ENCODE measurements at regions not wholly inside any gene's neighbourhood (a gene's known extent, or its start where the extent isn't known, plus 50 kb on each side); places are given as distances from the start of the nearest gene placed in this dataset.

DNA sequence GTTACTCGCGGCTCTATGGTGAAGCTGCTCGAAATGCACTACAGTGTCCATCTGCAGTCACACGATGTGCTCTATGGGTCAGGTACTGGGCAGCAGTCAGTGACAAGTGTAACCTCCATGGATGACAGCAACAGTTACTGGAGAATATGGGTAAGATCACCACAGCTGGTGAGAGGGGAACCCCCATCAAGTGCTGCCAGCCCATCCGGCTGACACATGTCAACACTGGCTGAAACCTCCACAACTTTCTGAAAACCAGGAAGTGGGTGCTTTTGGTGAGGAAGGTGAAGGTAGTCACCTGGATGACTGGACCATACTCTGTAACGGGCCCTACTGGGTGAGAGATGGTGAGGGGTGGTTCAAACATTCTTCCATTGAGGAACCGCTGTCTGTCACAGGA is 87.4 kb upstream of the C15orf39 start:
- no peak overlapping the region for H2AFZ ChIP-seq (ENCODE audit: low read depth, low read length)
- POLR2A ChIA-PET = no interaction called here
- no peak overlapping the region for H3K4me3 ChIP-seq (replicated peaks in 1 of 3; ENCODE audit: insufficient read depth in 1 of 3, low read depth in 1 of 3, low read length in 3 of 3)
- no peaks in the 10 kb centered on the region for H3K36me3 ChIP-seq (ENCODE audit: control insufficient read depth in 2 of 2, extremely low read depth in 1 of 2, insufficient read depth in 2 of 2, low read length in 2 of 2)
- H3K9me1 ChIP-seq (replicated peaks; ENCODE audit: control insufficient read depth, extremely low read depth, insufficient read depth, low read length) = no peaks in the 10 kb centered on the region
- intact Hi-C loops (cut with micrococcal nuclease) (no loop called here), dilution Hi-C loops (cut with MboI; ENCODE audit: extremely low pct_ligation_motif_present, low sequenced_read_pairs) (no loop called here)
- H3K4me2 ChIP-seq (ENCODE audit: insufficient read depth, low read length) = no peak overlapping the region
- DNase-seq (ENCODE audit: low read depth, low spot score) = no peak
- no peak overlapping the region for H3K27ac ChIP-seq (ENCODE audit: insufficient read depth, low read depth, low read length)
- no TSS peak for BruUV-seq (replicated peaks)
- H3K9me3 ChIP-seq (replicated peaks; ENCODE audit: control insufficient read depth, insufficient read depth, low read length) = no peaks in the 10 kb centered on the region
- FAIRE-seq = no peak
- H3K79me2 ChIP-seq (ENCODE audit: control insufficient read depth, insufficient read depth, low read length) = no peaks in the 10 kb centered on the region
- H3K4me1 ChIP-seq (ENCODE audit: control insufficient read depth, extremely low read depth, insufficient read depth, low read length) = peaks cover under 1% of the 10 kb centered on the region
- H4K20me1 ChIP-seq (replicated peaks; ENCODE audit: control insufficient read depth, extremely low read depth, insufficient read depth, low read length) = no peaks in the 10 kb centered on the region
- H3K9ac ChIP-seq (replicated peaks; ENCODE audit: extremely low read depth, insufficient read depth, low read length) = no peak overlapping the region
- CTCF ChIA-PET = no interaction called here
- H3K27me3 ChIP-seq (ENCODE audit: control insufficient read depth in 2 of 2, insufficient read depth in 2 of 2, low read length in 2 of 2) = no peaks in the 10 kb centered on the region
- TF ChIP-seq EZH2 (IDR thresholded peaks at IDR 0.05; ENCODE audit: borderline replicate concordance, low read depth, low read length, severe bottlenecking) (no peak), FOS (IDR thresholded peaks at IDR 0.05; ENCODE audit: borderline replicate concordance, insufficient read depth, low read length) (no peak), POLR2A (IDR thresholded peaks at IDR 0.05; ENCODE audit: low read depth, low read length) (no peak), GATA2 (IDR thresholded peaks at IDR 0.05; ENCODE audit: insufficient read depth, insufficient read length, low read depth, low read length) (no peak), MYC (IDR thresholded peaks at IDR 0.05; ENCODE audit: low read depth, low read length) (no peak)
- TF ChIP-seq, protein P1, sequence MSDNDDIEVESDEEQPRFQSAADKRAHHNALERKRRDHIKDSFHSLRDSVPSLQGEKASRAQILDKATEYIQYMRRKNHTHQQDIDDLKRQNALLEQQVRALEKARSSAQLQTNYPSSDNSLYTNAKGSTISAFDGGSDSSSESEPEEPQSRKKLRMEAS (IDR thresholded peaks at IDR 0.05; ENCODE audit: insufficient read depth, insufficient read length) = no peak

DNA sequence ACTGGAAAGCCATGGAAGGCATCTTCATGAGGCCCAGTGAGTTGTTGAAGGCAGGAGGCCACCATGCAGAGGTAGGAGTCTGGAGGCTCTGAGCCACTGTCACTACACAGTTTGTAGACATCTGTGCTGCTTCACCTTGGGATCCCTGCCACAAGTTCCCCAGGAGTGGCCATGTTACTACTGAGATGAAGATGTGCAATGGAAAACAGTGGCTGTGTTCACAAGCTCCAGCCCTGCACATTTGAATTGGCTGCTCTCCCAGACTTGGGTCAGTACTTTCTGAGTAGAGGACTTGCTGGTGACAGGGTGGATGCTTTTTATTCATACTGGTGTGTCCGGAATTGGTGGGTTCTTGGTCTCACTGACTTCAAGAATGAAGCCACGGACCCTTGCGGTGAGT is 86.9 kb upstream of the C15orf39 start:
- Histone ChIP-seq H4K20me1 (replicated peaks; ENCODE audit: control insufficient read depth, extremely low read depth, insufficient read depth, low read length) (no peaks in the 10 kb centered on the region), H3K4me2 (ENCODE audit: insufficient read depth, low read length) (no peak overlapping the region), H3K4me1 (ENCODE audit: control insufficient read depth, extremely low read depth, insufficient read depth, low read length) (no peaks in the 10 kb centered on the region), H3K9me1 (replicated peaks; ENCODE audit: control insufficient read depth, extremely low read depth, insufficient read depth, low read length) (no peaks in the 10 kb centered on the region), H3K27ac (ENCODE audit: insufficient read depth, low read depth, low read length) (no peak overlapping the region), H2AFZ (ENCODE audit: low read depth, low read length) (no peak overlapping the region), H3K79me2 (ENCODE audit: control insufficient read depth, insufficient read depth, low read length) (no peaks in the 10 kb centered on the region), H3K27me3 (ENCODE audit: control insufficient read depth in 2 of 2, insufficient read depth in 2 of 2, low read length in 2 of 2) (no peaks in the 10 kb centered on the region), H3K9ac (replicated peaks; ENCODE audit: extremely low read depth, insufficient read depth, low read length) (no peak overlapping the region), H3K4me3 (replicated peaks in 1 of 3; ENCODE audit: insufficient read depth in 1 of 3, low read depth in 1 of 3, low read length in 3 of 3) (no peak overlapping the region), H3K9me3 (replicated peaks; ENCODE audit: control insufficient read depth, insufficient read depth, low read length) (no peaks in the 10 kb centered on the region), H3K36me3 (ENCODE audit: control insufficient read depth in 2 of 2, extremely low read depth in 1 of 2, insufficient read depth in 2 of 2, low read length in 2 of 2) (no peaks in the 10 kb centered on the region)
- ChIA-PET CTCF (interaction anchor here (1.1 kb wide), 1 partner anchor 87 kb away, joined by 3 read pairs; the partner anchor contains the start of gene C15orf39), POLR2A (no interaction called here)
- DNase-seq (ENCODE audit: low read depth, low spot score) (no peak), FAIRE-seq (no peak)
- intact Hi-C loops (cut with micrococcal nuclease) (no loop called here), dilution Hi-C loops (cut with MboI; ENCODE audit: extremely low pct_ligation_motif_present, low sequenced_read_pairs) (no loop called here)
- no TSS peak for BruUV-seq (replicated peaks)
- TF ChIP-seq, protein P1 (IDR thresholded peaks at IDR 0.05; ENCODE audit: insufficient read depth, insufficient read length) = no peak
- TF ChIP-seq GATA2 (IDR thresholded peaks at IDR 0.05; ENCODE audit: insufficient read depth, insufficient read length, low read depth, low read length) (no peak), JUN (IDR thresholded peaks at IDR 0.05; ENCODE audit: borderline replicate concordance, insufficient read depth, insufficient read length, low read depth) (no peak), POLR2A (IDR thresholded peaks at IDR 0.05; ENCODE audit: low read depth, low read length) (no peak), POLR2AphosphoS5 (IDR thresholded peaks at IDR 0.05; ENCODE audit: insufficient read depth, low read depth, low read length) (no peak), EZH2 (IDR thresholded peaks at IDR 0.05; ENCODE audit: borderline replicate concordance, low read depth, low read length, severe bottlenecking) (no peak), FOS (IDR thresholded peaks at IDR 0.05; ENCODE audit: borderline replicate concordance, insufficient read depth, low read length) (no peak), MYC (IDR thresholded peaks at IDR 0.05; ENCODE audit: low read depth, low read length) (no peak)
- TF ChIP-seq, protein P2, sequence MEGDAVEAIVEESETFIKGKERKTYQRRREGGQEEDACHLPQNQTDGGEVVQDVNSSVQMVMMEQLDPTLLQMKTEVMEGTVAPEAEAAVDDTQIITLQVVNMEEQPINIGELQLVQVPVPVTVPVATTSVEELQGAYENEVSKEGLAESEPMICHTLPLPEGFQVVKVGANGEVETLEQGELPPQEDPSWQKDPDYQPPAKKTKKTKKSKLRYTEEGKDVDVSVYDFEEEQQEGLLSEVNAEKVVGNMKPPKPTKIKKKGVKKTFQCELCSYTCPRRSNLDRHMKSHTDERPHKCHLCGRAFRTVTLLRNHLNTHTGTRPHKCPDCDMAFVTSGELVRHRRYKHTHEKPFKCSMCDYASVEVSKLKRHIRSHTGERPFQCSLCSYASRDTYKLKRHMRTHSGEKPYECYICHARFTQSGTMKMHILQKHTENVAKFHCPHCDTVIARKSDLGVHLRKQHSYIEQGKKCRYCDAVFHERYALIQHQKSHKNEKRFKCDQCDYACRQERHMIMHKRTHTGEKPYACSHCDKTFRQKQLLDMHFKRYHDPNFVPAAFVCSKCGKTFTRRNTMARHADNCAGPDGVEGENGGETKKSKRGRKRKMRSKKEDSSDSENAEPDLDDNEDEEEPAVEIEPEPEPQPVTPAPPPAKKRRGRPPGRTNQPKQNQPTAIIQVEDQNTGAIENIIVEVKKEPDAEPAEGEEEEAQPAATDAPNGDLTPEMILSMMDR (IDR thresholded peaks at IDR 0.05; ENCODE audit: extremely low read depth in 1 of 2, insufficient read depth in 1 of 2, low read depth in 1 of 2, low read length in 2 of 2) = no peak

All from endothelial cell of umbilical vein (primary cell).